Fibroblast of villous mesenchyme (primary cell): ENCODE measurements at regions not wholly inside any gene's neighbourhood (a gene's known extent, or its start where the extent isn't known, plus 50 kb on each side); places are given as distances from the start of the nearest gene placed in this dataset.

Experiments used
- DNase-seq: peaks from one replicate; pipeline ENCODE4 v3.0.0-alpha.2; 2010; ENCODE audit warnings: low read depth
- H3K4me3 ChIP-seq: 2 replicates; pipeline ENCODE4 v1.5.1; 2011; ENCODE audit warnings: low read depth, mild to moderate bottlenecking, low read length
- TF ChIP-seq, protein P1 (sequence below): IDR thresholded peaks from 2 replicates; pipeline ENCODE4 v1.5.1; 2012; ENCODE audit warnings: low read depth, mild to moderate bottlenecking, low read length; ENCODE audit not compliant: insufficient read depth

DNA sequence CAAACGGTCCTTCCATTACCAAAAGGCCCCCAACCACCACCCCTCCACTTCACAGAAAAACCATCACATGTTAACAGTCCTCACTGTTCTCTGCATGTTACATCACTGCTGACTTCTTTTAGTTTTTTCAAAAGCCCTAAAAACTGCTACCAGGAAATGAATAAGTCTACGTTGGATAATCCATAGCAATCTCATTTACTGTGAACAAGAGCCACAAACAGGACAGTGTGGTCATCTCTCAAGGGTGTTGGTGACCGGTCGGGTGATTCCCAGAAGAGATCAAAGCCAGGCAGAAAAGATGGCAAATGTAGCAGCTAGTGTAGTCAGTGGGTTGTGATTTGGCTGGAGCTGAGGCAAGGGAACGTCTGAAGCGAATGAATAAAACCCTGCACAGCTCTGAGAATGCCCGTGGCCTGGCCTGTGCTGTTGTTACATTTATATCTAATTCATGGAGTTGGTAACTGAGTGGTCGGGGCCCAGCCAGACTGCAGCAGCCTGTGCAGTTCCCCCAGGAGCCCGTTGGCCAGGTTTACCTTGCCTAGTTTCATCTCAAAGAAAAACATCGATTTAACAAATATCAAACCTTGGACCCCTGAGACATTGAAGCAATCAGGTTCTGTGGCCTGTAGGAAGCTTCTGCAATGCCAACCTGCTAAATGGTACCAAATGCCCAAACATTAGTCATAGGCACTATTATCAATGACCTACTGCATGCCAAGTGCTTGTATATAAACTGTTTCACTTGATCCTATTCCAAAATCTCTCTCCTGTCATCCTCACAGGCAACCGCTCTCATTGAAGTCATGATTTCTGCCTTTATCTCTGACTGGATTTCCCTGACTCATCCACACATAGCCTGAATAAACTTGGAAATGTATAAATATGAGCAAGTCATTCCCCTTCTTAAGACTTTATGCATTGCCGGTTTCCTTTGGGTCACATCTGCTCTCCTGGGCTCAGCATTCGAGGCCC, 153.8 kb upstream of the SERP2 start:
- no peak overlapping the region for H3K4me3 ChIP-seq
- TF ChIP-seq, protein P1, sequence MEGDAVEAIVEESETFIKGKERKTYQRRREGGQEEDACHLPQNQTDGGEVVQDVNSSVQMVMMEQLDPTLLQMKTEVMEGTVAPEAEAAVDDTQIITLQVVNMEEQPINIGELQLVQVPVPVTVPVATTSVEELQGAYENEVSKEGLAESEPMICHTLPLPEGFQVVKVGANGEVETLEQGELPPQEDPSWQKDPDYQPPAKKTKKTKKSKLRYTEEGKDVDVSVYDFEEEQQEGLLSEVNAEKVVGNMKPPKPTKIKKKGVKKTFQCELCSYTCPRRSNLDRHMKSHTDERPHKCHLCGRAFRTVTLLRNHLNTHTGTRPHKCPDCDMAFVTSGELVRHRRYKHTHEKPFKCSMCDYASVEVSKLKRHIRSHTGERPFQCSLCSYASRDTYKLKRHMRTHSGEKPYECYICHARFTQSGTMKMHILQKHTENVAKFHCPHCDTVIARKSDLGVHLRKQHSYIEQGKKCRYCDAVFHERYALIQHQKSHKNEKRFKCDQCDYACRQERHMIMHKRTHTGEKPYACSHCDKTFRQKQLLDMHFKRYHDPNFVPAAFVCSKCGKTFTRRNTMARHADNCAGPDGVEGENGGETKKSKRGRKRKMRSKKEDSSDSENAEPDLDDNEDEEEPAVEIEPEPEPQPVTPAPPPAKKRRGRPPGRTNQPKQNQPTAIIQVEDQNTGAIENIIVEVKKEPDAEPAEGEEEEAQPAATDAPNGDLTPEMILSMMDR: no peak
- DNase-seq: peak; percentile 75

DNA sequence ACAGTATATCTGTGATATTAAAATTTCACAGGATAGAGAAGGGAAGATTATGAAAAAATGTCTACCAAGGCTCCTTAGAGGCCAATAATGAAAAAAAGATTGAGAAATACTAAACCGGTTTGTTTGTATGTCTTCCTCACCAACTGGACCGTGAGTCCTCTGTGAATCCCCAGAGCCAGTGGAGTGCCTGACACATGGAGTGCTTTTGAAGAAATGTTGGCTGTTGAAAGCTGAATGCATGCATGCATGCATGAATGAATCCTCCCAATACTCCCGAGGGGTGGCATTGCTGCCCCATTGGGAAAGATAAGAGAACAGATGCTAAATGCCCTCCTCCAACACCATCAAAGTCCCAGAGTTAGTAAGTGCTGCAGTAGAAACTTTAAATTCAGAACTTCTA, 152.7 kb upstream of the SERP2 start:
- TF ChIP-seq, protein P1: no peak
- no peak for DNase-seq
- no peak overlapping the region for H3K4me3 ChIP-seq

DNA sequence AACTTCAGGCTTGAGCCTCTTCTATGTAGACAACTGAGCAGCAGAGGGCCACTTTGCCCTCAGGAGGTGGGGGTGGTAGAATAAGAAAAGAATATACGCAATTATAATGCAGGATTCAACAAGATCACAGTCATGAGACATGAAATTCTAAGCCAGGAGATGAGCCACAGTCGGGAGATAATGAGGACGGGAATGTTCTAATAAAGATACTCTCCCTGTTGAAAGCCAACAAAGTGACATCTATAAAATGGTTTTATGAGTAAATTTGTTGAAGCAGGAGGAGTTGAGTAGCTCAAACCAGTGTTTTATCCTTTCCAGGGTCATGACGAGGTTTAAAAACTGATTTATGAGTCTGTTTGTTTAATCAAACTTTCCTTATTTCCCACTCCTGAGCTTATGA, 152.0 kb upstream of the SERP2 start:
- DNase-seq: peak; percentile 97
- H3K4me3 ChIP-seq: no peak overlapping the region
- TF ChIP-seq, protein P1: peak; percentile 7

DNA sequence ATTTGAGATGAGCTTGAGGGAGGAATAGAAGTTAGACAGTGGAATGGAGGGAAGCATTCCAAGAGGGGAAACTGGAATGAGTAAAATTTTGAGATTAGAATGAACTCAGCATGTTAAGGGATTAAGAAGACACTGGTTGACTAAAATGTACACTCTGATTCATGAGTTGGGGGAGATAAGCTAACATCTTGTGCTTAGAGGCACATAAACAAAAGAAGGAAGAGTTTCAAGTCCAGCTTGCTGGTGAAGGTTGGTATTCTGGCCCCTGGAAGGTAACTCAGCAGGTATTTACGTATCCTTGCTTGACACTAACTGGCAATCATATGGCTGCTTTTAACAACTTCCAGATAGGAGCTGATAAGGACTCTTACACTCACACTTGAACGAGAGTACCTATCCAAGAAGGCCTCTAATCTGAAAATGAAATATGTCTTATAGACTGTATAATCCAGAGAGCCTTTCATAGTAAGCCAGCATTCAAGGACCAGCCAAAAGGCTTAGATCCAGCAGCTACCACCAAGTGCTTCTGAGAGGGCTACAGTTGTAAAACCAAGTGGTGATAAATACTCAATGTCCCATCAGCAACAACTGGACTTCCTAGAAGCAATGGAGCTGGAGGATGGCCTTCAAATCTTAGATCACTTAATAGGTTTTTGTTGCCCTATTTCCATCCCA, 149.7 kb upstream of the SERP2 start:
- DNase-seq: peak; percentile 86
- TF ChIP-seq, protein P1: no peak
- no peak overlapping the region for H3K4me3 ChIP-seq

DNA sequence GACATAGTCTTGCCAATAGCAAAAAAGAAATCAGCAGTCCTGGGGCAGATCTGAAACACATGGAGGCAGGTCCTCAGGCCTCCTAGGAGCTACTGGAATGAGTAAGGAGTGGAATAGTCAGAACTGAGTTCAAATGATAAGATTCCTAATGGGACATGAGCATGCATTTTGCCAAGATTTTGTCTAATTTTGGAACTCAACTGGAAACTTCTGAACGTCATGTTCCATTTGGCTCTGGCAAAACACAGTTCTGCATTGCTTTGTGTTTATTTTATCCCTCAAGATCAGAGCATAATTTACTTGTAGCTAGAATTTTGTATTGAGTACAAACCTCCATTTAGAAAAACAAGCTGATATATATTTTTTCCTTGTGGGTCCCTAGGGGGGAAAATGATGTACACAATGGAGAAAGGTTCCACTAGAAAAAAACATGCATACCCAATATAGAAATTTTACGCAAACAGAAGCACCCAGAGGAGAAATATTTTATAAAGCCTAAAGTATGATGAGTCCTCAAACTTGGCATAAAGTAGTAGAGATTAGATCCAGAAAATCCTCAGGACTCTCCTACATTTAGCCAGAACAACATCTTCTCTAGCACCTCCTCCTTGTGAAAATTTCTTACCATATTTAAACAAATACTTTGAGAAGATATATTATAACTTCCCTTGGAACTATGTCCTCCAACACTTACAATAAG, 149.0 kb upstream of the SERP2 start:
- no peak overlapping the region for H3K4me3 ChIP-seq
- no peak for DNase-seq
- TF ChIP-seq, protein P1: no peak

DNA sequence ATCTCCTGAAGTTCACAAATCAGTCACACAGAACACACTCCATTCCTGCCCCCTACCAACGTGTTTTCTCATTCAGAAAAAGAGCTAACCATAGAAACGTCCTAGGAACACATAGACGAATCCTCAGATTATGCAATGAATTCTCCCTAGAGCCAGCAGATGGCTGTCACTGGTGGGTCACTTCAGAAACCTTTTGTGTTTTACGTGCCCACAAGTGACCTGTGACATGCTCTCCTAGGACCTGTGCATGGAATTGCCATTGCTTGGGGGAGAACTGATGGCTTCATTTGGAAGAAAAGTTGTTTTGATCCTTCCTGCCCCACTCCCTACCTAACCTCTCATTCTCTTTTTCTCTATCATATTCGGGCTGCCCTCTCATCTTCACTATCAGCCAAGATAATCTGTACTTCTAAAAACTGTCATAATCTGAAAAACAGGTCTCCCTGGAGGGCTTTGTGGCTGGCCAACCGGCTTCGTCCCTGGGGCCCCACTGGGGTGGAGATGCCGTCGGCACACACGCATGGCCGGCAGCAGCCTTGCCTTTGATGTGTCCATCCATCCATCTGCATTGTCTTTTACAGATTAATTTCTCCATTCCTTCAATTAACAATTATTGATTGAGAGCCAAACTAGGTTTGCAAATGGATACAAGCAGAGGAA, 144.1 kb upstream of the SERP2 start:
- no peak for DNase-seq
- no peak overlapping the region for H3K4me3 ChIP-seq
- TF ChIP-seq, protein P1: no peak
